ENCODE measurements at regions not wholly inside any gene's neighbourhood (a gene's known extent, or its start where the extent isn't known, plus 50 kb on each side); places are given as distances from the start of the nearest gene placed in this dataset.

GRCh38 chr4:156102411-156102810, 148.7 kb upstream of the CTSO start:
- Mint-ChIP-seq H3K9me3 (peaks cover 3% of the 10 kb centered on the region), H3K4me3 (no peak overlapping the region), H3K27ac (no peak overlapping the region), H3K27me3 (ENCODE audit: insufficient read depth) (no peaks in the 10 kb centered on the region), H3K36me3 (ENCODE audit: low read depth) (peaks cover 3% of the 10 kb centered on the region), H3K4me1 (no peaks in the 10 kb centered on the region)
- H3K36me3 ChIP-seq (ENCODE audit: control insufficient read depth, insufficient read depth, low read length) = no peaks in the 10 kb centered on the region
- H3K4me1 ChIP-seq (ENCODE audit: control insufficient read depth, insufficient read depth, low read length) = no peaks in the 10 kb centered on the region
- no peak overlapping the region for H3K4me3 ChIP-seq (ENCODE audit: low read length)
- no peak overlapping the region for H3K27ac ChIP-seq (ENCODE audit: low read depth, low read length)
- no peaks in the 10 kb centered on the region for H3K9me3 ChIP-seq (ENCODE audit: control insufficient read depth, low read length)
- H3K27me3 ChIP-seq (ENCODE audit: control insufficient read depth, insufficient read depth, low read length, poor library complexity, severe bottlenecking) = no peaks in the 10 kb centered on the region
- TF ChIP-seq CTCF (conservative IDR thresholded peaks at IDR 0.05) = no peak
- no peak overlapping the region for H3K9ac ChIP-seq (ENCODE audit: extremely low read depth, low read length, poor library complexity, severe bottlenecking)
- DNase-seq = no peak

GRCh38 chr4:156101571-156101970, 147.9 kb upstream of the CTSO start:
- H3K36me3 Mint-ChIP-seq (ENCODE audit: low read depth) = no peaks in the 10 kb centered on the region
- H3K9me3 Mint-ChIP-seq = no peaks in the 10 kb centered on the region

GRCh38 chr4:156100651-156101050, 147.0 kb upstream of the CTSO start:
- H3K9ac ChIP-seq (ENCODE audit: extremely low read depth, low read length, poor library complexity, severe bottlenecking) = no peak overlapping the region
- no peaks in the 10 kb centered on the region for H3K9me3 ChIP-seq (ENCODE audit: control insufficient read depth, low read length)
- H3K4me1 ChIP-seq (ENCODE audit: control insufficient read depth, insufficient read depth, low read length) = no peaks in the 10 kb centered on the region
- Mint-ChIP-seq H3K27ac (no peak overlapping the region), H3K4me3 (no peak overlapping the region), H3K36me3 (ENCODE audit: low read depth) (no peaks in the 10 kb centered on the region), H3K9me3 (no peaks in the 10 kb centered on the region), H3K27me3 (ENCODE audit: insufficient read depth) (no peaks in the 10 kb centered on the region), H3K4me1 (no peaks in the 10 kb centered on the region)
- H3K4me3 ChIP-seq (ENCODE audit: low read length) = no peak overlapping the region
- H3K36me3 ChIP-seq (ENCODE audit: control insufficient read depth, insufficient read depth, low read length) = no peaks in the 10 kb centered on the region
- no peak for TF ChIP-seq CTCF (conservative IDR thresholded peaks at IDR 0.05)
- no peak overlapping the region for H3K27ac ChIP-seq (ENCODE audit: low read depth, low read length)
- no peaks in the 10 kb centered on the region for H3K27me3 ChIP-seq (ENCODE audit: control insufficient read depth, insufficient read depth, low read length, poor library complexity, severe bottlenecking)
- DNase-seq = no peak

More at GRCh38 chr4:156101571-156101970, 147.9 kb upstream of the CTSO start:
- Histone ChIP-seq H3K27me3 (ENCODE audit: control insufficient read depth, insufficient read depth, low read length, poor library complexity, severe bottlenecking) (no peaks in the 10 kb centered on the region), H3K9ac (ENCODE audit: extremely low read depth, low read length, poor library complexity, severe bottlenecking) (no peak overlapping the region), H3K9me3 (ENCODE audit: control insufficient read depth, low read length) (no peaks in the 10 kb centered on the region), H3K4me1 (ENCODE audit: control insufficient read depth, insufficient read depth, low read length) (no peaks in the 10 kb centered on the region), H3K4me3 (ENCODE audit: low read length) (no peak overlapping the region), H3K27ac (ENCODE audit: low read depth, low read length) (no peak overlapping the region), H3K36me3 (ENCODE audit: control insufficient read depth, insufficient read depth, low read length) (no peaks in the 10 kb centered on the region)
- no peak for TF ChIP-seq CTCF (conservative IDR thresholded peaks at IDR 0.05)
- no peak for DNase-seq
- no peak overlapping the region for H3K27ac Mint-ChIP-seq
- H3K4me1 Mint-ChIP-seq = no peaks in the 10 kb centered on the region
- WGBS, 2 experiments (ENCODE audit: insufficient coverage in 1 of 2, insufficient read length in 1 of 2) = 100% methylated on average over 1 of the region's 1 CpG; no CpG with 5 or more reads in 1 of the 2 experiments
- no peak overlapping the region for H3K4me3 Mint-ChIP-seq
- H3K27me3 Mint-ChIP-seq (ENCODE audit: insufficient read depth) = no peaks in the 10 kb centered on the region
